ENCODE measurements at regions not wholly inside any gene's neighbourhood (a gene's known extent, or its start where the extent isn't known, plus 50 kb on each side); places are given as distances from the start of the nearest gene placed in this dataset.

DNA sequence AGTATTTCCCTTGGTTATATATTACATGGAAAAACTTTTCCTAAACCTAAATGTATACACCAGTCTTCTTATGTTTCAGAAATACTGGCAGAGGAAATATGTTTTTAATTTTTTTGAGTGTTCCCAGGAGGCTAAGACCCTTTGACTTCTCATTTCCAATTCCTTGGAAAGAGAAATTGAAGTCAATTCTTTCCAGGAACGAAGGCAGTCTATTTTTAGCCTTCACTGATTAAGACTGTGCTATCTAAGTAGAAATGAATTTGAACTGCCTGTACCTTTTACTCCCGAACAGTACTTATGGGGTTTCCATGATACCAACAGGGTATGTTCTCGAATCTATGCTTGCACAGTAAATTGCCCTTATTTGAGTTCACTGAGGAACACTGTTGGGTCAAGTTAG, 340.3 kb upstream of the CD180 start:
- no peak for TF ChIP-seq GATA2 (IDR thresholded peaks at IDR 0.05; ENCODE audit: low read depth, low read length)
- no peak for TF ChIP-seq GATA3 (IDR thresholded peaks at IDR 0.05; ENCODE audit: low read depth, low read length)
